DND-41 (cell line): ENCODE measurements at regions not wholly inside any gene's neighbourhood (a gene's known extent, or its start where the extent isn't known, plus 50 kb on each side); places are given as distances from the start of the nearest gene placed in this dataset.

ENCODE experiments used
- CTCF ChIP-seq: IDR thresholded peaks from 2 replicates; pipeline ENCODE4 v1.5.1; 2012; ENCODE audit warnings: borderline replicate concordance, low read length, moderate library complexity, mild to moderate bottlenecking; ENCODE audit not compliant: poor library complexity, severe bottlenecking; ENCODE audit errors: extremely low read depth
- EZH2 ChIP-seq: IDR thresholded peaks from 3 replicates; pipeline ENCODE4 v1.6.1; 2012; ENCODE audit warnings: borderline replicate concordance, low read depth, mild to moderate bottlenecking, moderate library complexity, low read length, inconsistent platforms; ENCODE audit not compliant: severe bottlenecking

DNA sequence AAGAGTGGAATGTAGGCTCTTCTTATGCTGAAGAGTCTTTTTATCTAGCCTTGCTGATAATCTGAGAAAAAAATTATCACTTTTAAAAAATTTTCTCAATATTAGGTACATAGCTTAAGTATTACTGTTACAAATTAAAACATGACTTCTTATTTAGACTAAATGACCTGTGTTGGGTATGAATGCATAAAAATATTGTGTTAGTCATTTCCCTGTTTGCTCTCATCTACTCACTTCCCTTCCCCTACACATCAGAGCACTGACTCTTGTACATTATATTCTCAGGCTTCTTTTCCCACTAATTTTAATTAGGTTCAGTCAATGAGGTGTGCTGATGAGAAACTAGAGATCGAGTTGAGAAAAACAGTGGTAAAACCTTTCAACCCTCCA lies 881.0 kb downstream of the PCDH18 start:
- TF ChIP-seq CTCF: no peak
- no peak for TF ChIP-seq EZH2
